ENCODE measurements at regions not wholly inside any gene's neighbourhood (a gene's known extent, or its start where the extent isn't known, plus 50 kb on each side); places are given as distances from the start of the nearest gene placed in this dataset.

- Histone ChIP-seq H3K4me3 (no peak overlapping the region), H3K27ac (peak overlapping the region in 1 of 5 donors; percentile 2), H3K4me1 (no peaks in the 10 kb centered on the region), H3K9me3 (no peaks in the 10 kb centered on the region), H3K36me3 (no peaks in the 10 kb centered on the region), H3K27me3 (no peaks in the 10 kb centered on the region)
- no peak for TF ChIP-seq CTCF (IDR thresholded peaks at IDR 0.05)
- TF ChIP-seq EP300 (IDR thresholded peaks at IDR 0.05) = no peak
- no peak for TF ChIP-seq POLR2AphosphoS5 (IDR thresholded peaks at IDR 0.05)
- no peak for TF ChIP-seq POLR2A (IDR thresholded peaks at IDR 0.05)
- no peak for DNase-seq
- 82 to 96% (median 90%) methylated on average over 2 of the region's 2 CpGs for WGBS, 5 donors
- intact Hi-C loops (cut with DNase I; ENCODE audit: low total_unique reads) = no loop called here
These were observed 63.1 kb downstream of the FZD1 start for GRCh38 chr7:91327346-91327745.

- Histone ChIP-seq H3K27ac (no peak overlapping the region), H3K36me3 (no peaks in the 10 kb centered on the region), H3K27me3 (no peaks in the 10 kb centered on the region), H3K9me3 (no peaks in the 10 kb centered on the region), H3K4me1 (no peaks in the 10 kb centered on the region), H3K4me3 (no peak overlapping the region)
- intact Hi-C loops (cut with DNase I; ENCODE audit: low total_unique reads) = no loop called here
- no peak for TF ChIP-seq POLR2AphosphoS5 (IDR thresholded peaks at IDR 0.05)
- no peak for TF ChIP-seq EP300 (IDR thresholded peaks at IDR 0.05)
- TF ChIP-seq CTCF (IDR thresholded peaks at IDR 0.05) = no peak
- TF ChIP-seq POLR2A (IDR thresholded peaks at IDR 0.05) = no peak
- no peak for DNase-seq
These were observed 65.3 kb downstream of the FZD1 start for GRCh38 chr7:91329571-91329970.

- no peaks in the 10 kb centered on the region for H3K9me3 ChIP-seq
- TF ChIP-seq POLR2AphosphoS5 (IDR thresholded peaks at IDR 0.05) (no peak), POLR2A (IDR thresholded peaks at IDR 0.05) (no peak), CTCF (IDR thresholded peaks at IDR 0.05) (no peak), EP300 (IDR thresholded peaks at IDR 0.05) (no peak)
- no peaks in the 10 kb centered on the region for H3K4me1 ChIP-seq
- no peaks in the 10 kb centered on the region for H3K36me3 ChIP-seq
- H3K27ac ChIP-seq = peak overlapping the region in 1 of 5 donors; percentile 17
- 47 to 61% (median 54%) methylated on average over 2 of the region's 2 CpGs for WGBS, 5 donors
- DNase-seq = peak in 1 of 2 donors; percentile 59
- H3K27me3 ChIP-seq = no peaks in the 10 kb centered on the region
- no peak overlapping the region for H3K4me3 ChIP-seq
- intact Hi-C loops (cut with DNase I; ENCODE audit: low total_unique reads) = no loop called here
These were observed 66.1 kb downstream of the FZD1 start for GRCh38 chr7:91330191-91330808.

- Histone ChIP-seq H3K9me3 (no peaks in the 10 kb centered on the region), H3K27ac (peak overlapping the region in 1 of 5 donors; percentile 17), H3K4me1 (no peaks in the 10 kb centered on the region), H3K36me3 (no peaks in the 10 kb centered on the region), H3K27me3 (no peaks in the 10 kb centered on the region), H3K4me3 (no peak overlapping the region)
- TF ChIP-seq POLR2A (IDR thresholded peaks at IDR 0.05) = no peak
- TF ChIP-seq POLR2AphosphoS5 (IDR thresholded peaks at IDR 0.05) = peak in 1 of 3 donors; percentile 28
- no peak for TF ChIP-seq CTCF (IDR thresholded peaks at IDR 0.05)
- no peak for TF ChIP-seq EP300 (IDR thresholded peaks at IDR 0.05)
- intact Hi-C loops (cut with DNase I; ENCODE audit: low total_unique reads) = no loop called here
- 52 to 60% (median 56%) methylated on average over 3 of the region's 3 CpGs for WGBS, 5 donors
- peak in 1 of 2 donors; percentile 32 for DNase-seq
These were observed 66.6 kb downstream of the FZD1 start for GRCh38 chr7:91330866-91331265.

Measured in stomach (tissue), 8 donors.